PFSK-1 (cell line): ENCODE measurements at regions not wholly inside any gene's neighbourhood (a gene's known extent, or its start where the extent isn't known, plus 50 kb on each side); places are given as distances from the start of the nearest gene placed in this dataset.

ENCODE experiments used
- FOXP2 ChIP-seq: optimal IDR thresholded peaks from 2 replicates; pipeline ENCODE3; 2011; ENCODE audit warnings: borderline replicate concordance, control low read depth, inconsistent platforms; ENCODE audit not compliant: insufficient read depth; ENCODE audit errors: extremely low read length, extremely low read depth
- POLR2AphosphoS5 ChIP-seq: IDR thresholded peaks from 2 replicates; pipeline ENCODE4 v1.6.1; 2012; ENCODE audit warnings: low read depth, mild to moderate bottlenecking, control low read depth, low read length, moderate library complexity
- SIN3A ChIP-seq: IDR thresholded peaks from 2 replicates; pipeline ENCODE4 v1.6.1; 2012; ENCODE audit warnings: mild to moderate bottlenecking, low read length, moderate library complexity, borderline replicate concordance; ENCODE audit not compliant: insufficient read depth
- TF ChIP-seq, protein P1 (sequence below), 2 experiments: IDR thresholded peaks; 2 replicates each; pipeline versions ENCODE4 v1.6.1 to v1.8.0; 2011 to 2012; ENCODE audit warnings: low read depth in 2 of 2, low read length in 2 of 2, control low read depth in 1 of 2, inconsistent platforms in 1 of 2, mild to moderate bottlenecking in 1 of 2, moderate library complexity in 1 of 2; ENCODE audit not compliant: insufficient read depth in 1 of 2

- TF ChIP-seq, protein P1, sequence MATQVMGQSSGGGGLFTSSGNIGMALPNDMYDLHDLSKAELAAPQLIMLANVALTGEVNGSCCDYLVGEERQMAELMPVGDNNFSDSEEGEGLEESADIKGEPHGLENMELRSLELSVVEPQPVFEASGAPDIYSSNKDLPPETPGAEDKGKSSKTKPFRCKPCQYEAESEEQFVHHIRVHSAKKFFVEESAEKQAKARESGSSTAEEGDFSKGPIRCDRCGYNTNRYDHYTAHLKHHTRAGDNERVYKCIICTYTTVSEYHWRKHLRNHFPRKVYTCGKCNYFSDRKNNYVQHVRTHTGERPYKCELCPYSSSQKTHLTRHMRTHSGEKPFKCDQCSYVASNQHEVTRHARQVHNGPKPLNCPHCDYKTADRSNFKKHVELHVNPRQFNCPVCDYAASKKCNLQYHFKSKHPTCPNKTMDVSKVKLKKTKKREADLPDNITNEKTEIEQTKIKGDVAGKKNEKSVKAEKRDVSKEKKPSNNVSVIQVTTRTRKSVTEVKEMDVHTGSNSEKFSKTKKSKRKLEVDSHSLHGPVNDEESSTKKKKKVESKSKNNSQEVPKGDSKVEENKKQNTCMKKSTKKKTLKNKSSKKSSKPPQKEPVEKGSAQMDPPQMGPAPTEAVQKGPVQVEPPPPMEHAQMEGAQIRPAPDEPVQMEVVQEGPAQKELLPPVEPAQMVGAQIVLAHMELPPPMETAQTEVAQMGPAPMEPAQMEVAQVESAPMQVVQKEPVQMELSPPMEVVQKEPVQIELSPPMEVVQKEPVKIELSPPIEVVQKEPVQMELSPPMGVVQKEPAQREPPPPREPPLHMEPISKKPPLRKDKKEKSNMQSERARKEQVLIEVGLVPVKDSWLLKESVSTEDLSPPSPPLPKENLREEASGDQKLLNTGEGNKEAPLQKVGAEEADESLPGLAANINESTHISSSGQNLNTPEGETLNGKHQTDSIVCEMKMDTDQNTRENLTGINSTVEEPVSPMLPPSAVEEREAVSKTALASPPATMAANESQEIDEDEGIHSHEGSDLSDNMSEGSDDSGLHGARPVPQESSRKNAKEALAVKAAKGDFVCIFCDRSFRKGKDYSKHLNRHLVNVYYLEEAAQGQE (IDR thresholded peaks at IDR 0.05; ENCODE audit: insufficient read depth in 1 of 2, low read depth in 2 of 2, low read length in 2 of 2) = no peak
- TF ChIP-seq POLR2AphosphoS5 (no peak), SIN3A (no peak), FOXP2 (no peak)
Observed at GRCh38 chr3:25049304-25049703, 378.8 kb upstream of the RARB start.
